Calu3 (cell line): ENCODE measurements at regions not wholly inside any gene's neighbourhood (a gene's known extent, or its start where the extent isn't known, plus 50 kb on each side); places are given as distances from the start of the nearest gene placed in this dataset.
"Not testable (repeated sequence)": the region's sequence is repeated elsewhere in the genome, so short reads cannot be mapped to it uniquely, and the experiment has no call there.

Experiments used
- BruUV-seq: library from RNA; stranded (reverse); fragments of 400-500 nt; replicated peaks from 2 replicates; lab custom pipeline; 2021; lab: Mats Ljungman, UMichigan
- CTCF ChIA-PET: fragments of 300-600 bp; sonication (Branson Sonifier 250); formaldehyde crosslinking; loops from one replicate; lab custom pipeline; 2022; ENCODE audit warnings: antibody characterized with exemption; lab: Charles Lee
- DNase-seq: peaks from one replicate; pipeline ENCODE4 v3.0.0; 2022
- H3K27ac Mint-ChIP-seq: one replicate; pipeline ENCODE4 v1.8.0; 2022; ENCODE audit warnings: mixed read lengths; ENCODE audit not compliant: unreplicated experiment
- H3K27me3 Mint-ChIP-seq: one replicate; pipeline ENCODE4 v1.8.0; 2022; ENCODE audit warnings: mixed read lengths; ENCODE audit not compliant: unreplicated experiment
- H3K36me3 Mint-ChIP-seq: one replicate; pipeline ENCODE4 v1.8.0; 2022; ENCODE audit warnings: mild to moderate bottlenecking, moderate library complexity, mixed read lengths; ENCODE audit not compliant: insufficient read depth, unreplicated experiment
- H3K4me1 Mint-ChIP-seq: one replicate; pipeline ENCODE4 v1.8.0; 2022; ENCODE audit warnings: mild to moderate bottlenecking, low read depth, mixed read lengths; ENCODE audit not compliant: unreplicated experiment
- H3K4me3 Mint-ChIP-seq: one replicate; pipeline ENCODE4 v1.8.0; 2022; ENCODE audit warnings: mild to moderate bottlenecking, low read depth, moderate library complexity, mixed read lengths; ENCODE audit not compliant: unreplicated experiment
- H3K9me3 Mint-ChIP-seq: one replicate; pipeline ENCODE4 v1.8.0; 2022; ENCODE audit warnings: low read depth, mixed read lengths; ENCODE audit not compliant: unreplicated experiment
- intact Hi-C: fragments of 100-400 bp; cut with micrococcal nuclease; formaldehyde crosslinking; loops from one replicate; pipeline ENCODE4 v1.10.0; 2022; ENCODE audit not compliant: unreplicated experiment
- TF ChIP-seq, protein P1 (sequence below): fragments of 200-600 bp; IDR thresholded peaks from one replicate; pipeline ENCODE4 v1.8.0; 2022; ENCODE audit warnings: antibody characterized with exemption; ENCODE audit not compliant: unreplicated experiment

DNA sequence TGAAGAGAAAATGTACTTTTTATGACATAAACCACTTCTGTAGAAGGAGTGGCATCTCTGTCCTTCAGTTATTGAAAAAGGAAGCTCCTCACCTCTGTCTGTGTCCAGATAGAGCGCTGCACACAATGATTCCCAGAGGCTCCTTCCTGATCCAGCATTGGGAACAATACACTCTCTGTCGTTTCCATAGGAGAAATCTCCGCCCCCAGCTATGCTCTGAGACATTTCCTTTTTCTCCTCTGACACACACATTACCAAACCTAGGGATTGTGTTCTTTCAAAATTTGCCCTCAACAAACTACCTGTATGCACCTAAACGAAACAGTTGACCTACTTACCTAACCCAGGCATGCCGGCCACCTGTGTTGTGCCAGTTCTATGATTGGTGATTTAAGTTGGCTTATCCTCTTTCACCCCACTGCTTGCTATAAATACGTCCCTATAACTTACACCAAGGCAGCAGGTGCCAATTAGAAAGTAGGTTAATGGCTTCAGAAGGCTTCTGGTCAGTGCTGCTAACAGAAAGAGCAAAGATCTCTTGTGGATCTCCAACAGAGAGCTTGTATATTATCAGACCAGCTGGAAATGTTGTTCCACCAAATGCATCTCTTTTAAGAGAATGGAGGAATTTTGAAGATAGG, 140.1 kb upstream of the JCAD start:
- DNase-seq: no peak

DNA sequence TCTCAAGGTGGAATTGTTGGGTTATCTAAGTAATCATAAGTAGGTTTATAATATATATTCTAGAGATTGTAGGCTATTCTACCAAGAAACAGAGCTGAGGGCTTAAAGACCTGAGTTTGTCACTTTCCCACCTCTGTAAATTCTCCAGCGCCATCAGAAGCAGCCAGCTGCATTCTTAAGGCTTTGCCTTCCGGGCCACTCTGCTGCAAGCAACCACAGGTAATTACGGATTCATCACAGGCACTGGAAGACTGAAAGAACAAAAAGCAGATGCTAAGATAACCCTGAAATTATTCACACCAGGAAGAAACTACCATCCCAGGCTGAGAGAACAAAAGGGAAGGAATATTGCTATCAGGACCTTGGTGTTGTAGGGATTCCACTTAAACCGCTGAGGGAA, 137.8 kb upstream of the JCAD start:
- peaks cover 9% of the 10 kb centered on the region for H3K4me1 Mint-ChIP-seq
- no peak overlapping the region for H3K4me3 Mint-ChIP-seq
- H3K27ac Mint-ChIP-seq: no peak overlapping the region
- CTCF ChIA-PET: no interaction called here
- TF ChIP-seq, protein P1, sequence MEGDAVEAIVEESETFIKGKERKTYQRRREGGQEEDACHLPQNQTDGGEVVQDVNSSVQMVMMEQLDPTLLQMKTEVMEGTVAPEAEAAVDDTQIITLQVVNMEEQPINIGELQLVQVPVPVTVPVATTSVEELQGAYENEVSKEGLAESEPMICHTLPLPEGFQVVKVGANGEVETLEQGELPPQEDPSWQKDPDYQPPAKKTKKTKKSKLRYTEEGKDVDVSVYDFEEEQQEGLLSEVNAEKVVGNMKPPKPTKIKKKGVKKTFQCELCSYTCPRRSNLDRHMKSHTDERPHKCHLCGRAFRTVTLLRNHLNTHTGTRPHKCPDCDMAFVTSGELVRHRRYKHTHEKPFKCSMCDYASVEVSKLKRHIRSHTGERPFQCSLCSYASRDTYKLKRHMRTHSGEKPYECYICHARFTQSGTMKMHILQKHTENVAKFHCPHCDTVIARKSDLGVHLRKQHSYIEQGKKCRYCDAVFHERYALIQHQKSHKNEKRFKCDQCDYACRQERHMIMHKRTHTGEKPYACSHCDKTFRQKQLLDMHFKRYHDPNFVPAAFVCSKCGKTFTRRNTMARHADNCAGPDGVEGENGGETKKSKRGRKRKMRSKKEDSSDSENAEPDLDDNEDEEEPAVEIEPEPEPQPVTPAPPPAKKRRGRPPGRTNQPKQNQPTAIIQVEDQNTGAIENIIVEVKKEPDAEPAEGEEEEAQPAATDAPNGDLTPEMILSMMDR: no peak
- no TSS peak for BruUV-seq
- DNase-seq: no peak
- peaks cover 76% of the 10 kb centered on the region for H3K27me3 Mint-ChIP-seq
- intact Hi-C loops: no loop called here
- H3K9me3 Mint-ChIP-seq: no peaks in the 10 kb centered on the region
- no peaks in the 10 kb centered on the region for H3K36me3 Mint-ChIP-seq

More for the DNA sequence above, 140.1 kb upstream of the JCAD start:
- Mint-ChIP-seq H3K36me3 (no peaks in the 10 kb centered on the region), H3K4me3 (no peak overlapping the region), H3K4me1 (peaks cover 9% of the 10 kb centered on the region), H3K9me3 (no peaks in the 10 kb centered on the region), H3K27me3 (peaks cover 53% of the 10 kb centered on the region), H3K27ac (no peak overlapping the region)
- intact Hi-C loops: no loop called here
- CTCF ChIA-PET: interaction anchor here (1.1 kb wide), 1 partner anchor 13 kb away, joined by 3 read pairs; no protein-coding TSS in a partner anchor
- BruUV-seq: no TSS peak
- TF ChIP-seq, protein P1: no peak

DNA sequence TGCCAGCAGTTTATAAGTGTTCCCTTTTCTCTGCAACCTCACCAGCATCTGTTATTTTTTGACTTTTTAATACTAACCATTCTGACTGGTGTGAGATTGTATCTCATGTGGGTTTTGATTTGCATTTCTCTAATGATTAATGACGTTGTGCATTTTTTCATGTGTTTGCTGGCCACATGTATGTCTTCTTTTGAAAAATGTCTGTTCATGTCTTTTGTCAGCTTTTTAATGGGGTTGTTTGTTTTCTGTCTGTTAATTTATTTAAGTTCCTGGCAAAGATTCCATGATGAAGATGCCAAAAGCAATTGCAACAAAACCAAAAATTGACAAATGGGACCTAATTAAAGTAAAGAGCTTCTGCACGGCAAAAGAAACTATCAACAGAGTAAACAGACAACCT, 137.2 kb upstream of the JCAD start:
- H3K27ac Mint-ChIP-seq, H3K36me3 Mint-ChIP-seq, H3K4me1 Mint-ChIP-seq, DNase-seq, BruUV-seq, intact Hi-C loops, CTCF ChIA-PET, H3K4me3 Mint-ChIP-seq, H3K9me3 Mint-ChIP-seq: not testable (repeated sequence)
- H3K27me3 Mint-ChIP-seq: peaks cover 77% of the 10 kb centered on the region

DNA sequence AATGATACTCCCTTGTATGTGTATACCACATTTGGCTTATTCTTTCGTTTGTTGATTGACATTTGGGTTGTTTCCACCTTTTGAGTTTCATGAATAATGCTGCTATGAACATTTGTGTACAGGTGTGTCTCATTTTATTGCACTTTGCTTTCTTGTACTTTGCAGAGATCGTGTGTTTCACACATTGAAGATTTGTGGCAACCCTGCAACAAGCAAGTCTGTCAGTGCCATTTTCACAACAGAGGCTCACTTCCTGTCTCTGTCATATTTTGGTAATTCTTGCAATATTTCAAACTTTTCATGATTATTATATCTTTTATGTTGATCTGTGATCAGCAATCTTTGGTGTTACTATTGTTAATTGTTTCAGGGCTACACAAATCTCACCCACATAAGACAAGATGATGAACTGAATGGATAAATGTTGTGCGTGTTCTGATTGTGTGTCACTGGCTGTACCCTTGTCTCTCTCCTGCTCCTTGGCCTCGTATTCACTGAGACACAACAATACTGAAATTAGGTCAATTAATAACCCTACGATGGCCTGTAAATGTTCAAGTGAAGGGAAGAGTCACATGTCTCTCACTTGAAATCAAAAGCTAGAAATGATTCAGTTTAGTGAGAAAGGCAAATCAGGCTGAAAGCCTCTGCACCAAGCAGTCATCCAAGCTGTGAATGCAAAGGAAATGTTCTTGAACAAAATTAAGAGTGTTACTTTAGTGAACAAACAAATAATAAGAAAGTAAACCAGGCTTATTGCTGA, 133.6 kb upstream of the JCAD start:
- Mint-ChIP-seq H3K27ac (no peak overlapping the region), H3K27me3 (peaks cover 81% of the 10 kb centered on the region), H3K9me3 (no peaks in the 10 kb centered on the region), H3K36me3 (no peaks in the 10 kb centered on the region), H3K4me1 (no peaks in the 10 kb centered on the region), H3K4me3 (no peak overlapping the region)
- CTCF ChIA-PET: no interaction called here
- DNase-seq: no peak
- TF ChIP-seq, protein P1: no peak
- BruUV-seq: no TSS peak
- intact Hi-C loops: no loop called here
